HepG2 (cell line): ENCODE measurements at regions not wholly inside any gene's neighbourhood (a gene's known extent, or its start where the extent isn't known, plus 50 kb on each side); places are given as distances from the start of the nearest gene placed in this dataset.

Experiments used
- CCAR2 ChIP-seq: fragments of 200-400 bp; formaldehyde crosslinking; optimal IDR thresholded peaks from 2 replicates; pipeline ENCODE3; 2018; ENCODE audit warnings: low read depth, mild to moderate bottlenecking, low read length, moderate library complexity
- CENPX ChIP-seq: sonication (generic); formaldehyde crosslinking; IDR thresholded peaks from 2 replicates; pipeline ENCODE4 v1.9.0; 2021; ENCODE audit warnings: mild to moderate bottlenecking, missing genetic modification reagents, moderate library complexity
- DRAP1 ChIP-seq: IDR thresholded peaks from 2 replicates; pipeline ENCODE4 v1.6.1; 2016; ENCODE audit warnings: missing genetic modification reagents, missing compliant biosample characterization
- GMEB1 ChIP-seq: sonication (generic); formaldehyde crosslinking; IDR thresholded peaks from 2 replicates; pipeline ENCODE4 v1.5.1; 2020; ENCODE audit warnings: missing genetic modification reagents, mild to moderate bottlenecking, borderline replicate concordance
- GTF2F1 ChIP-seq: fragments of 150-350 bp; IDR thresholded peaks from 2 replicates; pipeline ENCODE4 v1.6.1; 2014; ENCODE audit warnings: low read length
- NFYC ChIP-seq: IDR thresholded peaks from 2 replicates; pipeline ENCODE4 v1.6.1; 2016; ENCODE audit warnings: missing genetic modification reagents, missing compliant biosample characterization
- UBTF ChIP-seq: sonication (generic); formaldehyde crosslinking; IDR thresholded peaks from 2 replicates; pipeline ENCODE4 v1.4.0; 2020; ENCODE audit warnings: mild to moderate bottlenecking, missing genetic modification reagents
- ZNF234 ChIP-seq: sonication (generic); formaldehyde crosslinking; conservative IDR thresholded peaks from 2 replicates; pipeline ENCODE4 v1.5.1; 2020; ENCODE audit warnings: mild to moderate bottlenecking, missing genetic modification reagents
- ZNF281 ChIP-seq: sonication (generic); formaldehyde crosslinking; IDR thresholded peaks from 2 replicates; pipeline ENCODE4 v1.4.0; 2020; ENCODE audit warnings: missing genetic modification reagents, borderline replicate concordance
- ZNF737 ChIP-seq: sonication (generic); formaldehyde crosslinking; IDR thresholded peaks from 2 replicates; pipeline ENCODE4 v1.5.0; 2020; ENCODE audit warnings: missing genetic modification reagents, mild to moderate bottlenecking, borderline replicate concordance

- TF ChIP-seq UBTF (CRISPR knock-in tag) = no peak
- no peak for TF ChIP-seq DRAP1 (CRISPR knock-in tag)
- no peak for TF ChIP-seq CENPX (CRISPR knock-in tag)
- no peak for TF ChIP-seq ZNF737 (CRISPR knock-in tag)
- no peak for TF ChIP-seq NFYC
- no peak for TF ChIP-seq ZNF234 (CRISPR knock-in tag)
- no peak for TF ChIP-seq CCAR2
- TF ChIP-seq GMEB1 (CRISPR knock-in tag) = no peak
- TF ChIP-seq GTF2F1 = no peak
- no peak for TF ChIP-seq ZNF281
These were observed 108.2 kb upstream of the UQCRFS1 start (continued) for GRCh38 chr19:29321116-29321515.
